Fibroblast of lung (primary cell): ENCODE measurements at regions not wholly inside any gene's neighbourhood (a gene's known extent, or its start where the extent isn't known, plus 50 kb on each side); places are given as distances from the start of the nearest gene placed in this dataset.

Source experiments
- DNase-seq, 2 donors: peaks; one replicate each; pipeline versions ENCODE4 v3.0.0 to v3.0.0-alpha.2; 2010; ENCODE audit warnings: low read depth in 2 of 2
- H2AFZ ChIP-seq: 2 replicates; pipeline ENCODE4 v1.5.1; 2012; ENCODE audit warnings: low read length, control low read depth, inconsistent platforms
- H3K27ac ChIP-seq: 2 replicates; pipeline ENCODE4 v1.5.1; 2011; ENCODE audit warnings: low read length, control low read depth; ENCODE audit not compliant: insufficient read depth
- H3K27me3 ChIP-seq: 2 replicates; pipeline ENCODE4 v1.5.1; 2011; ENCODE audit warnings: mild to moderate bottlenecking, low read length; ENCODE audit not compliant: control insufficient read depth, insufficient read depth
- H3K36me3 ChIP-seq: 2 replicates; pipeline ENCODE4 v1.5.1; 2011; ENCODE audit warnings: low read length; ENCODE audit not compliant: control insufficient read depth, insufficient read depth
- H3K4me1 ChIP-seq: 2 replicates; pipeline ENCODE4 v1.5.1; 2011; ENCODE audit warnings: low read length; ENCODE audit not compliant: control insufficient read depth, insufficient read depth; ENCODE audit errors: extremely low read depth
- H3K4me2 ChIP-seq: 2 replicates; pipeline ENCODE4 v1.5.1; 2011; ENCODE audit warnings: low read length, control low read depth; ENCODE audit not compliant: insufficient read depth; ENCODE audit errors: extremely low read depth
- H3K4me3 ChIP-seq, 4 experiments: fragments of 200-600 bp in 1 of 4; sonication (generic) in 1 of 4; replicated peaks in 1 of 4; 2 replicates each; pipeline ENCODE4 v1.5.1; 2011 to 2016; ENCODE audit warnings: low read length in 4 of 4, low read depth in 3 of 4, mild to moderate bottlenecking in 3 of 4, control low read depth in 2 of 4, inconsistent platforms in 1 of 4, mixed read lengths in 1 of 4; ENCODE audit not compliant: insufficient read depth in 1 of 4; ENCODE audit errors: control extremely low read depth in 1 of 4
- H3K79me2 ChIP-seq: 2 replicates; pipeline ENCODE4 v1.5.1; 2012; ENCODE audit warnings: mild to moderate bottlenecking, low read length, inconsistent platforms; ENCODE audit not compliant: control insufficient read depth, insufficient read depth
- H3K9ac ChIP-seq: 2 replicates; pipeline ENCODE4 v1.5.1; 2011; ENCODE audit warnings: mild to moderate bottlenecking, low read length, control low read depth; ENCODE audit not compliant: insufficient read depth
- H3K9me3 ChIP-seq: 2 replicates; pipeline ENCODE4 v1.5.1; 2012; ENCODE audit warnings: low read depth, low read length; ENCODE audit not compliant: control insufficient read depth, insufficient read depth
- H4K20me1 ChIP-seq: 2 replicates; pipeline ENCODE4 v1.5.1; 2011; ENCODE audit warnings: low read length; ENCODE audit not compliant: control insufficient read depth, insufficient read depth; ENCODE audit errors: extremely low read depth
- CTCF ChIP-seq, 2 donors: IDR thresholded peaks in 1 of 2; conservative IDR thresholded peaks in 1 of 2; 1 replicate in 1 of 2; 2 replicates in 1 of 2; pipeline ENCODE4 v1.5.1; 2011 to 2012; ENCODE audit warnings: low read length in 2 of 2, control low read depth in 1 of 2, inconsistent platforms in 1 of 2, low read depth in 1 of 2, mild to moderate bottlenecking in 1 of 2
- EZH2 ChIP-seq: IDR thresholded peaks from 2 replicates; pipeline ENCODE4 v1.5.1; 2012; ENCODE audit warnings: low read length, control low read depth, mild to moderate bottlenecking; ENCODE audit errors: missing control alignments

- Histone ChIP-seq H3K9me3 (no peaks in the 10 kb centered on the region), H3K4me3 (no peak overlapping the region), H3K27me3 (no peaks in the 10 kb centered on the region), H3K4me1 (no peaks in the 10 kb centered on the region), H3K9ac (no peak overlapping the region), H2AFZ (no peak overlapping the region), H3K4me2 (no peak overlapping the region), H3K36me3 (no peaks in the 10 kb centered on the region), H3K79me2 (no peaks in the 10 kb centered on the region), H4K20me1 (no peaks in the 10 kb centered on the region), H3K27ac (no peak overlapping the region)
- no peak for DNase-seq
- TF ChIP-seq CTCF (conservative IDR thresholded peaks at IDR 0.05 in 1 of 2, IDR thresholded peaks at IDR 0.05 in 1 of 2; ENCODE audit: low read depth in 1 of 2, low read length in 2 of 2) = no peak
These were observed 156.6 kb upstream of the UBE2E2 start for GRCh38 chr3:23046536-23046935.

- H2AFZ ChIP-seq = no peak overlapping the region
- H3K4me2 ChIP-seq = no peak overlapping the region
- H3K27me3 ChIP-seq = no peaks in the 10 kb centered on the region
- no peak overlapping the region for H3K4me3 ChIP-seq
- H3K4me1 ChIP-seq = no peaks in the 10 kb centered on the region
- DNase-seq = no peak
- no peak overlapping the region for H3K27ac ChIP-seq
- H4K20me1 ChIP-seq = no peaks in the 10 kb centered on the region
- H3K9ac ChIP-seq = no peak overlapping the region
- TF ChIP-seq EZH2 (no peak), CTCF (conservative IDR thresholded peaks at IDR 0.05 in 1 of 2, IDR thresholded peaks at IDR 0.05 in 1 of 2; ENCODE audit: low read depth in 1 of 2, low read length in 2 of 2) (no peak)
- H3K36me3 ChIP-seq = no peaks in the 10 kb centered on the region
- H3K79me2 ChIP-seq = no peaks in the 10 kb centered on the region
- H3K9me3 ChIP-seq = no peaks in the 10 kb centered on the region
These were observed 151.6 kb upstream of the UBE2E2 start for GRCh38 chr3:23051240-23052140.

- no peak for DNase-seq
- Histone ChIP-seq H3K9me3 (no peaks in the 10 kb centered on the region), H3K27me3 (no peaks in the 10 kb centered on the region), H3K27ac (no peak overlapping the region), H3K79me2 (no peaks in the 10 kb centered on the region), H2AFZ (no peak overlapping the region), H4K20me1 (no peaks in the 10 kb centered on the region), H3K4me2 (no peak overlapping the region), H3K36me3 (no peaks in the 10 kb centered on the region), H3K4me1 (no peaks in the 10 kb centered on the region), H3K4me3 (no peak overlapping the region), H3K9ac (no peak overlapping the region)
- no peak for TF ChIP-seq CTCF (conservative IDR thresholded peaks at IDR 0.05 in 1 of 2, IDR thresholded peaks at IDR 0.05 in 1 of 2; ENCODE audit: low read depth in 1 of 2, low read length in 2 of 2)
- no peak for TF ChIP-seq EZH2
These were observed 150.9 kb upstream of the UBE2E2 start for GRCh38 chr3:23052208-23052607.
